Left lobe of liver (tissue), 2 donors: ENCODE measurements at regions not wholly inside any gene's neighbourhood (a gene's known extent, or its start where the extent isn't known, plus 50 kb on each side); places are given as distances from the start of the nearest gene placed in this dataset.
A peak's percentile ranks its signal among the peaks of the same experiment; 100 is the strongest.
"Not testable (repeated sequence)": the region's sequence is repeated elsewhere in the genome, so short reads cannot be mapped to it uniquely, and the experiment has no call there.

Experiments used
- ATAC-seq: fragments of 200-7000 bp; cut with Tn5 transposase; one replicate; pipeline ENCODE4 v1.9.1; 2020; ENCODE audit warnings: mild to moderate bottlenecking, moderate library complexity
- DNase-seq: peaks from one replicate; pipeline ENCODE4 v3.0.0-alpha.2; 2020; ENCODE audit warnings: low spot score
- donor health status: DM: no; HTN: no; CAD: no; lungs with moderate emphysema.
- donor health status: DM: no; HTN: yes; CAD: no.

GRCh38 chr4:84291969-84292368, 207.1 kb downstream of the NKX6-1 start:
- DNase-seq (no peak), ATAC-seq (no peak)

- DNase-seq: no peak
- no peak for ATAC-seq
These were observed 213.0 kb downstream of the NKX6-1 start for GRCh38 chr4:84286048-84286447.

DNA sequence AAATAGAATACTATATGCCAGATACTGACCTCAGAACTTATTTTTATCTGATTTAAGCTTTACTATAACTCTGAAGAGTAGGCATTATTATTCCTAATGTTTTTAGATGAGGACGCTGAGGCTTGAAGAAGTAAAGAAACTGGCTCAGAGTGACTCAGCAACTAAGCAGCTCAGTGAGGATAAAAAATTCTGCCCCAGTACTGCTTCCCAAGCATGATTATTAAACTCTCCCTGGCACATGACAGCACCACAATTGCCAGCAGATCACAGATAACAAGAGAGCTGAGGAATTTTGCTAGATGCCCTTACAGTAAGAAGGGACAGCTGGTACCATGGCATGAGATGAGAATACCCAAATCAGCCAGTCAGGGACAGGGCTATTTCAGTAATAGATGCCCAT, 219.4 kb downstream of the NKX6-1 start:
- ATAC-seq (no peak), DNase-seq (no peak)

- ATAC-seq: no peak
- DNase-seq: no peak
These were observed 221.2 kb downstream of the NKX6-1 start for GRCh38 chr4:84277923-84278322.

DNA sequence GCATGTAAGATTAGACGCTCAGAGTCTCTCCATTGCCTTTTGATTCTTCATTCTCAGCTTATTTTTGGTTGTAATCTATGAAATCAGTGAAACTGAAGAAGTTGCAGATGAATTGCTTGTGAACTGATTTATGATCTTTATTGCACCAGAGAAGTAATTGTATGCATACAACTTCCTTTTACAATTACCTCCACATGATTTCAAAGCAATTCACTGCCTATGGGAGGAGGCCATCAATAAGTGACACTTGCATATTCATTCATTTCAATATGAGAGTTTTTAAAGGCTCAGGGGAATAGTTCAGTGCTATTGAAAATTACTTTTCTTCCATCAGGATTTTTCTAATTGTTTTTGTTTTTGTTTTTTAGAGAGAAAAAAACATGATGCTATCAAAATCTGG, 222.3 kb downstream of the NKX6-1 start:
- ATAC-seq (no peak), DNase-seq (no peak)

- ATAC-seq: no peak
- DNase-seq: no peak
These were observed 229.5 kb downstream of the NKX6-1 start for GRCh38 chr4:84269536-84270044.

DNA sequence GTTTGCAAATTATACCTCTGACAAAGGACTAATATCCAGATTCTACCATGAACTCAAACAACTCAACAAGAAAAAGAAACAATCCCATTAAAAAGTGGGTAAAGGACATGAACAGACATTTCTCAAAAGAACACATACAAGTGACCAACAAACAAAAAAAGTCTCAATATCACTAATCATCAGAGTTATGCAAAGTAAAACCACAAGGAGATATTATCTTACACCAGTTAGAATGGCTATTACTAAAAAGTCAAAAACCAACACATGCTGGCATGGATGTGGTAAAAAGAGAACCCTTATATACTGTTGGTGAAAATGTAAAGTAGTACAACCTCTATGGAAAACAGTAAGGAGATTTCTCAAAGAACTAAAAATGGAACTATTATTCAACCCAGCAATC, 234.4 kb downstream of the NKX6-1 start:
- ATAC-seq (no peak), DNase-seq (no peak)

- DNase-seq: no peak
These were observed 235.7 kb downstream of the NKX6-1 start for GRCh38 chr4:84263415-84263814.

GRCh38 chr4:84260495-84260894, 238.6 kb downstream of the NKX6-1 start:
- DNase-seq (no peak), ATAC-seq (no peak)

More at GRCh38 chr4:84263415-84263814, 235.7 kb downstream of the NKX6-1 start:
- ATAC-seq: no peak

DNA sequence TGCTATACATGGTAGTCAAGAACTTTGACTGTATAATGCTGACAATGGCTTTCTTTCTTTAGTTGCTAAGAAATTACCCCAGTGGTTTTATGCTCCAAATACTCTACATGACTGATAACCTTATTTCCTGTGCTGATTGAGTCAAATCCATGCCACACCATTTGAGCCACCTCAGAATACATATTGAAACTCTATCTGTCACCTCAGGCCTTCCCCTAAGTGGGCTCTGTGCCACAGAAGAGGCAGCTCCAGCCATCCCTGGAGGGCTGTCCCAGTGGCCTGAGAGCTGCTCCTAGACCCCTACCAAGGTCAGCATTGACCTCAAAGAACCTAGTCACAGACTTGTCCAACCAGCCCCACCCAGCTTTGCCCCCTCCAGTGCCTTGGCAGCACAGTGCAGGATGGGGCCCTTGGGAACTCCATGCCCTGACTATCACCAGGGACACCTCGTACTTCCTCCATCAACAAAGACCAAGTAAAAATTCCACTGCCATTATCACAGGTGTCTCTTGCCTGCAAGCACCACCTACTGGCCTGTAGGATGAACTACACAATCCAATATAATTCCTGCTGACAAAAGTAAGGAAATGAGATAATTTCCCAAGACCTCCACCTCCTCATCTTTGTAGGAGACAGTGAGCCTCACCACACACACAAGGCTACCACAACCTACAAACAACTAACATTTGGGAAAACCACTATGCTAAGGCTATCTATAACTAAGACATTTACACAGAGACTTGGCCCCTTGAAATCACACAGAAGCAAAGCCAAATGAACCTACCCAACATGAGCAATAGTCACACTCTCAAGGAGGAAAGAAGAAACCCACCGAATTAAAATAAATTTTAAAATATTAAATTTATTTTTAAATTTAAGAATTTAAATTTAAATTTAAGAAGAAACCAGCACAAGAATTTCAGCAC, 239.9 kb downstream of the NKX6-1 start:
- DNase-seq: no peak
- peak; percentile 77 for ATAC-seq

DNA sequence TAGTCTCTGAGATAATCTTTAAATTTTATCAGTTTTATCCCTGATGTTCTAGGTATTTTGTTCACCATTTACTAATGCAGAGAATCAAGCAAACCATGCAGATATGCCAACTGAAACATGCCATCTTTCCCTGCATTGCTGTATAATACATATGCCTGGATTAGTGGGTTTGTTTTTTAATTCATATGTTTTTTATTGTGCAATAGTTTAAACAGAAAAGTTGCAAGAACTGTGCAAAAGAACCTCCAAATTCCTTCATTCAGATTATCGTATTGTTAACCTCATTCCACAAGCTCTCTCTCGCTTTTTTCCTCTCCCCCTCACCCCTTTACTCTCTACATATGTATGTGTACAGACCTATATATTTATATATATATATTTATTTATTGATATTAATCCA, 244.6 kb downstream of the NKX6-1 start:
- DNase-seq (no peak), ATAC-seq (no peak)

DNA sequence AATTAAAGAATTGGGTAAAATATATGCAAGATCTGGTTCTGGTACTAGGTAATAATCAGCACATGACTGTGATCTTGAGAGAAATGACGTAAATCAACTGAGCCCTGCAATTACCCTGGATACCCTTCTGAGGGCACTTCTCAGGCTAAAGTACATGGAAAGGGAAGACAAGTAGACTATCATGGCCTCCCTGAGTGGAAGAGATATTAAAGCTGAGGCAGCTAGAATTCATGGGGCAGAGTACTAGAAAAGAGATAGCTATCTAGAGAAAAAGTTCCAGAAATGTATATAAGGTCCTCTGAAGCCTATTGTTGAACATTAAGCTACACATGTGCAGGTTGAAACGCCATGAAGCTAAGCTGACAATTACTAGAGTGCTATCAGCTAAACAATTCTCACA, 249.6 kb downstream of the NKX6-1 start:
- ATAC-seq: no peak
- DNase-seq: no peak

DNA sequence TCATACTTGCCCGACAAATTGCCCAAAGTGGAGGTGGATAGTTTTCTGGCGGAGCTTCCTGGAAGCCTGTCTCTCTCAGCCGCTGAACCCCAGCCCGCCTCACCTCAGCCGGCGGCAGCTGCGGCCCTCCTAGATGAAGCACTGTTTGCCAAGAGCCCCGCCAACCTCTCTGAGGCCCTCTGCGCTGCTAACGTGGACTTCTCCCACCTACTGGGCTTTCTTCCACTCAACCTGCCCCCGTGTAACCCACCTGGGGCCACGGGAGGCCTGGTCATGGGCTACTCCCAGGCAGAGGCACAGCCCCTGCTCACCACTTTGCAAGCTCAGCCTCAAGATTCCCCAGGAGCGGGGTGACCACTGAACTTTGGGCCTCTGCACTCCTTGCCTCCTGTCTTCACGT, 254.1 kb downstream of the NKX6-1 start:
- DNase-seq, ATAC-seq: not testable (repeated sequence)

DNA sequence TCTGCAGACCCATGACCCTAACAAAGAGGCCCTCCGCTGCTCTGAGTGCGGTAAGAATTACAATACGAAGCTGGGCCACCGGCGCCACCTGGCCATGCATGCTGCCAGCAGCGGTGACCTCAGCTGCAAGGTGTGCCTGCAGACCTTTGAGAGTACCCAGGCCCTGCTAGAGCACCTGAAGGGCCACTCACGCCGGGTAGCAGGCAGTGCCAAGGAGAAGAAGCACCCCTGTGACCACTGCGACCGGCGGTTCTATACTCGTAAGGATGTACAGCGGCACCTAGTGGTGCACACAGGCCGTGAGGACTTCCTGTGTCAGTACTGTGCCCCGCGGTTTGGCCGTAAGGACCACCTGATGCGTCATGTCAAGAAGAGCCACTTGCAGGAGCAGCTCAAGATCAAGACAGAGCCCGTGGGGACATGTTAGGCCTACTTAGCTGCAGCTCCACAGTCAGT, 254.7 kb downstream of the NKX6-1 start:
- ATAC-seq, DNase-seq: not testable (repeated sequence)

- no peak for ATAC-seq
- DNase-seq: no peak
These were observed 255.4 kb downstream of the NKX6-1 start for GRCh38 chr4:84243685-84244084.

DNA sequence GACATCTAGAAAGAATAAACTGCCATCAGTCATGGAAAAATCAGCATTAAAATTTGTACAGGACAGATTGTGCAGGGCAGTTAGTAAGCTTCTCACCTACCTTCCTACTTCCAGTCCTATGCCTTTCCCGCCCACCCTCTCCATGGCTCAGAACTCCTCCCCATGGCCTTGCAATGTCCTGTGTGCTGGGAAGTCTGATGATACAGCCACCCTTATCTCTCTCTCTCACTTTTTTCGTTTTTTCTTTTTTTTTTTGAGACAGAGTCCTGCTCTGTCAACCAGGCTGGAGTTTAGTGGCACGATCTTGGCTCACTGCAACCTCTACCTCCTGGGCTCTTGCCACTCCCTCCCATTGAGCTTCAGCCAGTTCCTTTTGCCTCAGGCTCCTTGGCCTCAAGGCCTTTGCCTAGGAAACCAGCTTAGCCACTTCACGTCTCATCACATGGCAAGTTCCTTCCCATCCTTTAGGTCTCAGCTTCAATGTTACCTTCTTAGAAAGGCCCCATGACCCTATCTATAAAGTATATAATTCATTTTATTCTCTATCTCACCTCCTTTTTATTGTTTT, 259.7 kb downstream of the NKX6-1 start:
- DNase-seq (no peak), ATAC-seq (no peak)

DNA sequence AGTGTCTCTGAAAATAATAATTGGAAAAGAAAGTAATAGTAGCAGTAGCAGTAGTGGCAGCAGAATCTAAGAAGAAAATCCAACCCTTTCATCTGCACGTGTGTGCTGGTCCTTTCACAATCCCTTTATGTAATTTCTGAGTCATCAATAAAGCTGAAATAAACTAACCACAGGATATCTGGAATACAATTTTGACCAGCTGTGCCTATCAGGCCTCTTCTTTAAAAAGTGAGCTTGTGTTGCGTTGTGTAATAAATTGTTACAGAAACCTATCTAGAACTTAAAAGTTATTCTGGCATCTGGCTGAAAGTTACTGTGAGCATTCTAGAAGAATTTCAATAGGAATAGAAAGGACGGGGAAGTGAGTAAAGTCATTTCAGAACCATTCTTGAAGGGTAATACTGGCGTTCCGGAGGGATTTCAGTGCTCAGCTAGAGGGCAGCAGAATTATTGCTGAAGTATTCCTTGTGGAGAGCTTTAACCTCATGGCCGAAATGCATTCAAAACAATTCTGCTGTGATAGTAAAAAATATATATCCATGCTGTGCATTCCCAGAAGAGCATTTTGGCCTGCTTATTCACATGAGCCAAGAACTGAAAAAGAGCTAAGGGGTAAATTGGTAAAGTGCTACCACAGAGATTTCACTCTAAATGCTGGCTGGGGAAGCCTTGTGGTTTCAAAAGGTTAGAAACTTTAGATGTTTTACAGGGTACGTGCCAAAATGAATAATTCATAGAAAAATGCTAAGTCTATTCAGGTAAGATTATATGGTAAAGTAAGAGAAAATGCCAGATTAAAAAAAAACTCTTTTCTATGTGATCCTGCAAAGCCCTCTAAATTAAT, 260.6 kb downstream of the NKX6-1 start:
- DNase-seq: no peak
- no peak for ATAC-seq

DNA sequence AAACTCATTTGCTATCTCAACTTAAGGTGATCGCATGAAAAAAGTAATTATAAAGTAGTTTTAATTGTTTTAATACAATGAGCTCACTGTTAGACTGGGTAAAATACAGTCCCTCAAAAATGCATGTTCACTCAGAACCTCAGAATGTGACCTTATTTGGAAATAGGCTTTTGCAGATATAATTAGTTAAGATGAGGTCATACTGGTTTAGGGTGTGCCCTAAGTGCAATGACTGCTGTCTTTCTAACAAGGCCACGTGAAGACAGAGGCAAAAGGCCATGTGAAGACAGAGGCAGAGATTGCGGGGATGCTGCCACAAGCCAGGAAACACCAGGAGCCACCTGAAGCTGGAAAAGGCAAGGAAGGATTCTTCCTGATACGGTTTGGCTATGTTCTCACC, 262.1 kb downstream of the NKX6-1 start:
- no peak for DNase-seq
- no peak for ATAC-seq

- no peak for ATAC-seq
- no peak for DNase-seq
These were observed 263.8 kb downstream of the NKX6-1 start for GRCh38 chr4:84235126-84235944.
